Vagina (tissue), 2 donors: ENCODE measurements at regions not wholly inside any gene's neighbourhood (a gene's known extent, or its start where the extent isn't known, plus 50 kb on each side); places are given as distances from the start of the nearest gene placed in this dataset.

ENCODE experiments used
- DNase-seq, 2 donors: peaks; one replicate each; pipeline ENCODE4 v3.0.0-alpha.2; 2017; ENCODE audit errors: extremely low spot score in 2 of 2
- H3K27ac ChIP-seq: fragments of 200-600 bp; sonication (generic); one replicate; pipeline ENCODE4 v1.5.1; 2019
- H3K27me3 ChIP-seq: fragments of 200-600 bp; sonication (generic); one replicate; pipeline ENCODE4 v1.5.1; 2019
- H3K36me3 ChIP-seq, 2 donors: fragments of 200-600 bp; sonication (generic); one replicate each; pipeline ENCODE4 v1.5.1; 2017 to 2019
- H3K4me1 ChIP-seq: fragments of 200-600 bp; sonication (generic); one replicate; pipeline ENCODE4 v1.5.1; 2019
- H3K4me3 ChIP-seq, 2 donors: fragments of 200-600 bp; sonication (generic); 1 replicate in 1 of 2; 2 replicates in 1 of 2; pipeline ENCODE4 v1.5.1; 2016 to 2019
- H3K9me3 ChIP-seq: fragments of 200-600 bp; sonication (generic); one replicate; pipeline ENCODE4 v1.5.1; 2019
- POLR2A ChIP-seq, 2 donors: fragments of 450-650 bp; IDR thresholded peaks; one replicate each; pipeline ENCODE4 v1.6.1; 2017; ENCODE audit warnings: antibody characterized with exemption in 2 of 2, mild to moderate bottlenecking in 2 of 2, moderate library complexity in 2 of 2
- POLR2AphosphoS5 ChIP-seq, 2 donors: sonication (generic); formaldehyde crosslinking; IDR thresholded peaks; one replicate each; pipeline ENCODE4 v1.9.0; 2017; ENCODE audit warnings: antibody characterized with exemption in 2 of 2, mild to moderate bottlenecking in 2 of 2, low read depth in 1 of 2; ENCODE audit not compliant: insufficient read depth in 1 of 2
- intact Hi-C: fragments of 100-400 bp; cut with DNase I; formaldehyde crosslinking; loops from one replicate; pipeline ENCODE4 v1.15.1; 2023
- TF ChIP-seq, protein P1 (sequence below), 3 experiments: fragments of 450-650 bp in 2 of 3; fragments of 200-600 bp in 1 of 3; sonication (generic) in 1 of 3; IDR thresholded peaks; one replicate each; pipeline ENCODE4 v1.5.1; 2017 to 2019; ENCODE audit warnings: antibody characterized with exemption in 3 of 3, mild to moderate bottlenecking in 2 of 3, moderate library complexity in 2 of 3

DNA sequence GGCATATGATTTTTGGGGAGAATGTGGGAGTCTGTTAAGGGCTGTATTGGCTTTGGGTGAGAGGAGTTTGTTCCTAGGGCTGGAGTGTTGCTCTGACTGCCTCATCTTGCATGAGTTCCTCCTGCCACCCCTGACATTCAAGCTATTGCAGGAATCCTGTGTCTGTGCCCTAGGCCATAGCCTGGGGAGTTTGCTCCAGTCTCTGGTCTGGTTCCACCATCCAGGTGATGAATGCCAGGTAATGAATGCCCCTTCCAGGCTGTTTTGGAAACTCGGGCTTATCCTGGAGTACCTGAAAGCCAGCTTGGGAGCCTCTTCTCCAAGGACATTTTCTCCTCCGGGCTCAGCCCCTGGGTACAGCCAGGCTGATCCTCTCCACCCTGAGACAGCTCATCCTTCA lies 117.0 kb upstream of the IRX3 start:
- H3K27ac ChIP-seq = no peak overlapping the region
- no peaks in the 10 kb centered on the region for H3K9me3 ChIP-seq
- no peak for DNase-seq
- H3K36me3 ChIP-seq = no peaks in the 10 kb centered on the region
- H3K4me1 ChIP-seq = no peaks in the 10 kb centered on the region
- no peak for TF ChIP-seq POLR2A (IDR thresholded peaks at IDR 0.05)
- TF ChIP-seq, protein P1, sequence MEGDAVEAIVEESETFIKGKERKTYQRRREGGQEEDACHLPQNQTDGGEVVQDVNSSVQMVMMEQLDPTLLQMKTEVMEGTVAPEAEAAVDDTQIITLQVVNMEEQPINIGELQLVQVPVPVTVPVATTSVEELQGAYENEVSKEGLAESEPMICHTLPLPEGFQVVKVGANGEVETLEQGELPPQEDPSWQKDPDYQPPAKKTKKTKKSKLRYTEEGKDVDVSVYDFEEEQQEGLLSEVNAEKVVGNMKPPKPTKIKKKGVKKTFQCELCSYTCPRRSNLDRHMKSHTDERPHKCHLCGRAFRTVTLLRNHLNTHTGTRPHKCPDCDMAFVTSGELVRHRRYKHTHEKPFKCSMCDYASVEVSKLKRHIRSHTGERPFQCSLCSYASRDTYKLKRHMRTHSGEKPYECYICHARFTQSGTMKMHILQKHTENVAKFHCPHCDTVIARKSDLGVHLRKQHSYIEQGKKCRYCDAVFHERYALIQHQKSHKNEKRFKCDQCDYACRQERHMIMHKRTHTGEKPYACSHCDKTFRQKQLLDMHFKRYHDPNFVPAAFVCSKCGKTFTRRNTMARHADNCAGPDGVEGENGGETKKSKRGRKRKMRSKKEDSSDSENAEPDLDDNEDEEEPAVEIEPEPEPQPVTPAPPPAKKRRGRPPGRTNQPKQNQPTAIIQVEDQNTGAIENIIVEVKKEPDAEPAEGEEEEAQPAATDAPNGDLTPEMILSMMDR (IDR thresholded peaks at IDR 0.05) = no peak
- no peak for TF ChIP-seq POLR2AphosphoS5 (IDR thresholded peaks at IDR 0.05; ENCODE audit: insufficient read depth in 1 of 2, low read depth in 1 of 2)
- H3K27me3 ChIP-seq = no peaks in the 10 kb centered on the region
- H3K4me3 ChIP-seq = no peak overlapping the region
- intact Hi-C loops = no loop called here

DNA sequence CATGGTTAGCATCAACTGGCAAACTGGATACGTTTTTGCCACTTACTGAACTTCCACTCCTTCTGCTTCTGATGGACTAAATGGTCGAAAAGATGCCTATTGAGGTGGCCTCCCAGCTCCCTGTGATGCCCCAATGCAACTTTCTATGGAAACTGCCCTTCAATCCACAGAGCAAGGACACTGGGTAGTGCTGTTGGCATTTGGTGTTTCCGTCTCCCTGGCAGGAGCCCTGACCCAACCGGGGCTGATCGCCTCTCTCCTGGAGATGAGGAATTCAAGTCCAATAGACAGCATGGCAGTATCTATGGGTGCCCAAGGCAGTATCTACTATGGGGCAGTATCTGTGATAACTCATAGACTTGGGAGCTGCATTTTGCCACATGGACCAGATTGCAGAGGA lies 116.3 kb upstream of the IRX3 start:
- no peaks in the 10 kb centered on the region for H3K9me3 ChIP-seq
- no peaks in the 10 kb centered on the region for H3K27me3 ChIP-seq
- no peaks in the 10 kb centered on the region for H3K36me3 ChIP-seq
- intact Hi-C loops = no loop called here
- H3K27ac ChIP-seq = no peak overlapping the region
- DNase-seq = no peak
- no peaks in the 10 kb centered on the region for H3K4me1 ChIP-seq
- no peak for TF ChIP-seq POLR2AphosphoS5 (IDR thresholded peaks at IDR 0.05; ENCODE audit: insufficient read depth in 1 of 2, low read depth in 1 of 2)
- TF ChIP-seq, protein P1 (IDR thresholded peaks at IDR 0.05) = no peak
- TF ChIP-seq POLR2A (IDR thresholded peaks at IDR 0.05) = no peak
- no peak overlapping the region for H3K4me3 ChIP-seq

DNA sequence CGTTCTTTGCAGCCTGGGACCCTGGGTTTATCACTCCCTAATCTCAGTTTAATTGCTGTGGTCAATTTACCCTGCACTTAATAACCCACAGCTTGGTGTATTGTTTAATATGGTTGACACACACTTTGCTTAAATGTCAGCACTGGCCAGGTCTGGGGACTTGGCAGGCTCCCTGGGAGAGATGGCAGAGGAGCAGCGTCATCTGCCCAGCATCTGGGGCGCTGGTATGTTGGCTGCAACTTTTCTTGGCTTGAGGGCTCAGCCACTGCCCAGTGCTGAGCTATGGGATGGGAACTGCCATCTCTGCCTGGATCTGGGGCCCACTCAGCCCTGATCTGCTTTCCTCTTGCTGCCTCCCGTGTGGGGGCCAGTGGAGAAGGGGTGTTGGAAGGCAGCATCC lies 115.7 kb upstream of the IRX3 start:
- TF ChIP-seq, protein P1 (IDR thresholded peaks at IDR 0.05) = no peak
- TF ChIP-seq POLR2A (IDR thresholded peaks at IDR 0.05) (no peak), POLR2AphosphoS5 (IDR thresholded peaks at IDR 0.05; ENCODE audit: insufficient read depth in 1 of 2, low read depth in 1 of 2) (no peak)
- DNase-seq = no peak
- no peaks in the 10 kb centered on the region for H3K36me3 ChIP-seq
- H3K27ac ChIP-seq = no peak overlapping the region
- no peaks in the 10 kb centered on the region for H3K9me3 ChIP-seq
- intact Hi-C loops = no loop called here
- no peaks in the 10 kb centered on the region for H3K27me3 ChIP-seq
- H3K4me1 ChIP-seq = no peaks in the 10 kb centered on the region
- H3K4me3 ChIP-seq = no peak overlapping the region

DNA sequence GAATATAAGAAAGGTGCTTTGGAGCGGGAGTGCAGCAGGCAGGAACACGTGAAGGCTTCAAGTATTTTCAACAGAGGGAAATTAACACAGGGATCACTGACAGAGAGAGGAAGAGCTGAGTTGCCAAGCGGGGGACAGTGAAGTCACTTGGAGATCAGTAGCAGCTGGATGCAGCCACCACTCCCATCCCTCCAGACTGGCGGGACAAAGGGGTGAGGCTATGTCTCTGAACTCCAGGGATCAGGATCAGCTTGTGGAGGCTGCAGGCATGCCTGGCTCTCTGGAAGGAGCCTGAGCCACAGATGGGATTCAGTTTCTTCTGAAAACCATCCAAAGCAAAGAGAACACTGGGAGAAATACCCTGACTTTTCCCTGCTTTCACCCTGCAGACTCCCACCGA lies 113.7 kb upstream of the IRX3 start:
- Histone ChIP-seq H3K9me3 (no peaks in the 10 kb centered on the region), H3K36me3 (no peaks in the 10 kb centered on the region), H3K27me3 (no peaks in the 10 kb centered on the region), H3K4me3 (no peak overlapping the region), H3K4me1 (no peaks in the 10 kb centered on the region), H3K27ac (no peak overlapping the region)
- intact Hi-C loops = no loop called here
- no peak for DNase-seq
- TF ChIP-seq, protein P1 (IDR thresholded peaks at IDR 0.05) = no peak
- TF ChIP-seq POLR2AphosphoS5 (IDR thresholded peaks at IDR 0.05; ENCODE audit: insufficient read depth in 1 of 2, low read depth in 1 of 2) (no peak), POLR2A (IDR thresholded peaks at IDR 0.05) (no peak)

DNA sequence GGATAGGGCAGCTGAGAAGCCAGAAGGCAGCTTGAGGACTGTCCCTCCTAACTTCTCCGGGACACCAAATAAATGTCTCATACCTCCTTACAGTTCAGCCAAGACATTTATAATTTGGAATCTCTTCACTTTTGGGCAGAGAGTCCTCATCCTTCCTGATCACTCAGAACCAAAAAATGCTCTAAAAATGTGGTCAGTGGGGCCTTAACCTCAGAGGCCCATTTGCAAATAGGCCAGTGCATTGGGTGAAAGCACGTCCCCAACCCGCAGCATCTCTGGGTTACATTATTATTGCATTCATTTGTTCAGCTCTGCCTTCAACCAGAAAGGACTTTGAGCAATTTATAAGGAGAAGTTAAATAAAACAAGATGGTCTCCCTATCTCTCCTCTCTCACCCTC lies 112.4 kb upstream of the IRX3 start:
- no peaks in the 10 kb centered on the region for H3K27me3 ChIP-seq
- TF ChIP-seq POLR2A (IDR thresholded peaks at IDR 0.05) (no peak), POLR2AphosphoS5 (IDR thresholded peaks at IDR 0.05; ENCODE audit: insufficient read depth in 1 of 2, low read depth in 1 of 2) (no peak)
- TF ChIP-seq, protein P1 (IDR thresholded peaks at IDR 0.05) = no peak
- H3K4me1 ChIP-seq = no peaks in the 10 kb centered on the region
- no peaks in the 10 kb centered on the region for H3K36me3 ChIP-seq
- H3K27ac ChIP-seq = no peak overlapping the region
- no peaks in the 10 kb centered on the region for H3K9me3 ChIP-seq
- intact Hi-C loops = no loop called here
- H3K4me3 ChIP-seq = no peak overlapping the region
- no peak for DNase-seq
